Vagina (tissue), 2 donors: ENCODE measurements at regions not wholly inside any gene's neighbourhood (a gene's known extent, or its start where the extent isn't known, plus 50 kb on each side); places are given as distances from the start of the nearest gene placed in this dataset.

Source experiments
- CTCF ChIP-seq, 3 experiments: fragments of 450-650 bp in 2 of 3; fragments of 200-600 bp in 1 of 3; sonication (generic) in 1 of 3; IDR thresholded peaks; one replicate each; pipeline ENCODE4 v1.5.1; 2017 to 2019; ENCODE audit warnings: antibody characterized with exemption in 3 of 3, mild to moderate bottlenecking in 2 of 3, moderate library complexity in 2 of 3
- POLR2A ChIP-seq, 2 donors: fragments of 450-650 bp; IDR thresholded peaks; one replicate each; pipeline ENCODE4 v1.6.1; 2017; ENCODE audit warnings: antibody characterized with exemption in 2 of 2, mild to moderate bottlenecking in 2 of 2, moderate library complexity in 2 of 2

- TF ChIP-seq CTCF (IDR thresholded peaks at IDR 0.05) (no peak), POLR2A (IDR thresholded peaks at IDR 0.05) (no peak)
Observed at GRCh38 chr7:80302078-80302477, 167.4 kb downstream of the GNAI1 start.
